GM23338 (cell line): ENCODE measurements at regions not wholly inside any gene's neighbourhood (a gene's known extent, or its start where the extent isn't known, plus 50 kb on each side); places are given as distances from the start of the nearest gene placed in this dataset.

ENCODE experiments used
- ATAC-seq: fragments of 200-7000 bp; cut with Tn5 transposase; 3 replicates; pipeline ENCODE4 v1.9.1; 2020
- DNase-seq: peaks from one replicate; pipeline ENCODE4 v3.0.0-alpha.2; 2015; ENCODE audit warnings: low spot score
- H2AFZ ChIP-seq: fragments of 200-600 bp; sonication (generic); 2 replicates; pipeline ENCODE4 v1.8.0; 2016; ENCODE audit warnings: antibody characterized with exemption, mild to moderate bottlenecking, moderate library complexity
- H3F3A ChIP-seq: fragments of 200-600 bp; sonication (generic); replicated peaks from 2 replicates; pipeline ENCODE4 v1.8.0; 2017; ENCODE audit warnings: antibody characterized with exemption, mixed run types, low read depth
- H3K27ac ChIP-seq: fragments of 200-600 bp; sonication (generic); 2 replicates; pipeline ENCODE4 v1.6.1; 2016; ENCODE audit warnings: low read depth
- H3K27me3 ChIP-seq: fragments of 200-600 bp; sonication (generic); 2 replicates; pipeline ENCODE4 v1.8.0; 2016; ENCODE audit warnings: mild to moderate bottlenecking, mixed run types, moderate library complexity; ENCODE audit not compliant: insufficient read depth
- H3K36me3 ChIP-seq: fragments of 200-600 bp; sonication (generic); 2 replicates; pipeline ENCODE4 v1.8.0; 2016; ENCODE audit warnings: mild to moderate bottlenecking; ENCODE audit not compliant: insufficient read depth
- H3K4me1 ChIP-seq: fragments of 200-600 bp; sonication (generic); 2 replicates; pipeline ENCODE4 v1.8.0; 2016; ENCODE audit warnings: mild to moderate bottlenecking, moderate library complexity; ENCODE audit not compliant: insufficient read depth
- H3K4me2 ChIP-seq: fragments of 200-600 bp; sonication (generic); 2 replicates; pipeline ENCODE4 v1.7.1; 2017; ENCODE audit warnings: mixed run types
- H3K4me3 ChIP-seq: fragments of 200-600 bp; sonication (generic); 2 replicates; pipeline ENCODE4 v1.6.1; 2016; ENCODE audit warnings: mixed run types
- H3K79me2 ChIP-seq: fragments of 200-600 bp; sonication (generic); replicated peaks from 2 replicates; pipeline ENCODE4 v1.8.0; 2017; ENCODE audit warnings: mild to moderate bottlenecking; ENCODE audit not compliant: insufficient read depth
- H3K9me2 ChIP-seq: fragments of 200-600 bp; sonication (generic); 2 replicates; pipeline ENCODE4 v1.8.0; 2017; ENCODE audit not compliant: insufficient read depth
- H4K20me1 ChIP-seq: fragments of 200-600 bp; sonication (generic); replicated peaks from 2 replicates; pipeline ENCODE4 v1.8.0; 2017; ENCODE audit warnings: mild to moderate bottlenecking; ENCODE audit not compliant: insufficient read depth
- H3K27ac Mint-ChIP-seq: 2 replicates; pipeline ENCODE4 v1.8.0; 2020; ENCODE audit warnings: inconsistent platforms, mild to moderate bottlenecking, moderate library complexity, mixed read lengths
- H3K27me3 Mint-ChIP-seq: 3 replicates; pipeline ENCODE4 v1.8.0; 2022; ENCODE audit warnings: low read depth, mild to moderate bottlenecking, moderate library complexity, mixed read lengths, inconsistent platforms; ENCODE audit not compliant: insufficient read depth, poor library complexity
- H3K36me3 Mint-ChIP-seq: 3 replicates; pipeline ENCODE4 v1.8.0; 2021; ENCODE audit warnings: low read depth, mild to moderate bottlenecking, inconsistent platforms, moderate library complexity, mixed read lengths
- H3K4me1 Mint-ChIP-seq: 3 replicates; pipeline ENCODE4 v1.8.0; 2020; ENCODE audit warnings: mild to moderate bottlenecking, inconsistent platforms, mixed read lengths
- H3K4me3 Mint-ChIP-seq: 3 replicates; pipeline ENCODE4 v1.8.0; 2021; ENCODE audit warnings: moderate library complexity, mild to moderate bottlenecking, inconsistent platforms, mixed read lengths
- H3K9me3 Mint-ChIP-seq: 3 replicates; pipeline ENCODE4 v1.8.0; 2020; ENCODE audit warnings: moderate library complexity, mild to moderate bottlenecking, inconsistent platforms, mixed read lengths
- CREB1 ChIP-seq: fragments of 250-450 bp; sonication (Bioruptor Pico); IDR thresholded peaks from 2 replicates; pipeline ENCODE4 v1.5.0; 2020; ENCODE audit warnings: low read depth, mild to moderate bottlenecking, moderate library complexity
- EZH2 ChIP-seq: fragments of 200-600 bp; sonication (generic); IDR thresholded peaks from one replicate; pipeline ENCODE4 v1.8.0; 2017; ENCODE audit warnings: antibody characterized with exemption, mild to moderate bottlenecking, low read depth; ENCODE audit not compliant: unreplicated experiment
- EZH2phosphoT487 ChIP-seq: fragments of 200-600 bp; sonication (generic); IDR thresholded peaks from one replicate; pipeline ENCODE4 v1.8.1; 2018; ENCODE audit warnings: antibody characterized with exemption; ENCODE audit not compliant: unreplicated experiment
- JUNB ChIP-seq: IDR thresholded peaks from one replicate; pipeline ENCODE4 v1.6.1; 2016; ENCODE audit warnings: antibody characterized with exemption; ENCODE audit not compliant: unreplicated experiment
- NANOG ChIP-seq: IDR thresholded peaks from 2 replicates; pipeline ENCODE4 v1.6.1; 2016; ENCODE audit warnings: antibody characterized with exemption, borderline replicate concordance
- POLR2AphosphoS5 ChIP-seq: IDR thresholded peaks from 2 replicates; pipeline ENCODE4 v1.6.1; 2016; ENCODE audit warnings: antibody characterized with exemption, low read depth
- STAT1 ChIP-seq: IDR thresholded peaks from one replicate; pipeline ENCODE4 v1.6.1; 2016; ENCODE audit warnings: antibody characterized with exemption; ENCODE audit not compliant: unreplicated experiment
- ZNF114 ChIP-seq: fragments of 250-450 bp; sonication (Bioruptor Pico); IDR thresholded peaks from 2 replicates; pipeline ENCODE4 v1.5.0; 2020; ENCODE audit warnings: mild to moderate bottlenecking, moderate library complexity
- ZNF331 ChIP-seq: fragments of 250-450 bp; sonication (Bioruptor Pico); IDR thresholded peaks from 2 replicates; pipeline ENCODE4 v1.5.0; 2020; ENCODE audit warnings: low read depth, mild to moderate bottlenecking, moderate library complexity
- TF ChIP-seq, protein P1 (sequence below): IDR thresholded peaks from 2 replicates; pipeline ENCODE4 v1.6.1; 2016; ENCODE audit warnings: antibody characterized with exemption
- TF ChIP-seq, protein P2 (sequence below), 2 experiments: fragments of 200-600 bp in 1 of 2; sonication (generic) in 1 of 2; conservative IDR thresholded peaks; 2 replicates each; pipeline versions ENCODE4 v1.5.1 to v1.6.1; 2016 to 2017; ENCODE audit warnings: antibody characterized with exemption in 2 of 2, low read depth in 2 of 2, mild to moderate bottlenecking in 2 of 2, moderate library complexity in 1 of 2
- TF ChIP-seq, protein P3 (sequence below): fragments of 250-450 bp; sonication (Bioruptor Pico); IDR thresholded peaks from 2 replicates; pipeline ENCODE4 v1.5.0; 2020; ENCODE audit warnings: mild to moderate bottlenecking, moderate library complexity
- TF ChIP-seq, protein P4 (sequence below): IDR thresholded peaks from one replicate; pipeline ENCODE4 v1.6.1; 2018; ENCODE audit warnings: antibody characterized with exemption; ENCODE audit not compliant: unreplicated experiment

DNA sequence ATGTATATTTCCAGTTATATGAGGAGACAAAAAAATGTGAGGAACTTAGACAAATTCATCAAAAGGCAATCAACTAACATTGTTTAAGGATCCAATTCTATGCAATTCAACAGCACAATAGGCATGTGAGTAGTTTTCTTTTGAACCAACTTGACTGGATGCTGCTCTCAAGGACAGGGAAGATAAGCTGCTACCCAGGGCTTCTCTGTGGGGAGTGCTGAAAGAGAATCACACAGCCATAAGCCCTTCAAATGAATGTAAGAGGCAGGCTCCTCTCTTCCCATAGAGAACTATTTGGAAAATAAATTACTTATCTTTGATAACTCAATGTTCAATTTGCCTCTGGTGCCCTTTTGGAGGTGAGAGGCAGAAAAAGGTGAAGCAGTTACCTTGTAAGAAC, 1413.6 kb downstream of the PCDH7 start:
- TF ChIP-seq STAT1, result no peak
- TF ChIP-seq, protein P1, sequence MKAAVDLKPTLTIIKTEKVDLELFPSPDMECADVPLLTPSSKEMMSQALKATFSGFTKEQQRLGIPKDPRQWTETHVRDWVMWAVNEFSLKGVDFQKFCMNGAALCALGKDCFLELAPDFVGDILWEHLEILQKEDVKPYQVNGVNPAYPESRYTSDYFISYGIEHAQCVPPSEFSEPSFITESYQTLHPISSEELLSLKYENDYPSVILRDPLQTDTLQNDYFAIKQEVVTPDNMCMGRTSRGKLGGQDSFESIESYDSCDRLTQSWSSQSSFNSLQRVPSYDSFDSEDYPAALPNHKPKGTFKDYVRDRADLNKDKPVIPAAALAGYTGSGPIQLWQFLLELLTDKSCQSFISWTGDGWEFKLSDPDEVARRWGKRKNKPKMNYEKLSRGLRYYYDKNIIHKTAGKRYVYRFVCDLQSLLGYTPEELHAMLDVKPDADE, result no peak
- TF ChIP-seq POLR2AphosphoS5, result no peak
- no peak for TF ChIP-seq ZNF331 (CRISPR knock-in tag)
- TF ChIP-seq JUNB, result no peak
- no peak for TF ChIP-seq ZNF114
- TF ChIP-seq, protein P2, sequence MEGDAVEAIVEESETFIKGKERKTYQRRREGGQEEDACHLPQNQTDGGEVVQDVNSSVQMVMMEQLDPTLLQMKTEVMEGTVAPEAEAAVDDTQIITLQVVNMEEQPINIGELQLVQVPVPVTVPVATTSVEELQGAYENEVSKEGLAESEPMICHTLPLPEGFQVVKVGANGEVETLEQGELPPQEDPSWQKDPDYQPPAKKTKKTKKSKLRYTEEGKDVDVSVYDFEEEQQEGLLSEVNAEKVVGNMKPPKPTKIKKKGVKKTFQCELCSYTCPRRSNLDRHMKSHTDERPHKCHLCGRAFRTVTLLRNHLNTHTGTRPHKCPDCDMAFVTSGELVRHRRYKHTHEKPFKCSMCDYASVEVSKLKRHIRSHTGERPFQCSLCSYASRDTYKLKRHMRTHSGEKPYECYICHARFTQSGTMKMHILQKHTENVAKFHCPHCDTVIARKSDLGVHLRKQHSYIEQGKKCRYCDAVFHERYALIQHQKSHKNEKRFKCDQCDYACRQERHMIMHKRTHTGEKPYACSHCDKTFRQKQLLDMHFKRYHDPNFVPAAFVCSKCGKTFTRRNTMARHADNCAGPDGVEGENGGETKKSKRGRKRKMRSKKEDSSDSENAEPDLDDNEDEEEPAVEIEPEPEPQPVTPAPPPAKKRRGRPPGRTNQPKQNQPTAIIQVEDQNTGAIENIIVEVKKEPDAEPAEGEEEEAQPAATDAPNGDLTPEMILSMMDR (conservative IDR thresholded peaks at IDR 0.05; ENCODE audit: low read depth in 2 of 2), result no peak
- TF ChIP-seq NANOG, result no peak
- TF ChIP-seq EZH2, result no peak
- TF ChIP-seq CREB1, result no peak
- TF ChIP-seq, protein P3, sequence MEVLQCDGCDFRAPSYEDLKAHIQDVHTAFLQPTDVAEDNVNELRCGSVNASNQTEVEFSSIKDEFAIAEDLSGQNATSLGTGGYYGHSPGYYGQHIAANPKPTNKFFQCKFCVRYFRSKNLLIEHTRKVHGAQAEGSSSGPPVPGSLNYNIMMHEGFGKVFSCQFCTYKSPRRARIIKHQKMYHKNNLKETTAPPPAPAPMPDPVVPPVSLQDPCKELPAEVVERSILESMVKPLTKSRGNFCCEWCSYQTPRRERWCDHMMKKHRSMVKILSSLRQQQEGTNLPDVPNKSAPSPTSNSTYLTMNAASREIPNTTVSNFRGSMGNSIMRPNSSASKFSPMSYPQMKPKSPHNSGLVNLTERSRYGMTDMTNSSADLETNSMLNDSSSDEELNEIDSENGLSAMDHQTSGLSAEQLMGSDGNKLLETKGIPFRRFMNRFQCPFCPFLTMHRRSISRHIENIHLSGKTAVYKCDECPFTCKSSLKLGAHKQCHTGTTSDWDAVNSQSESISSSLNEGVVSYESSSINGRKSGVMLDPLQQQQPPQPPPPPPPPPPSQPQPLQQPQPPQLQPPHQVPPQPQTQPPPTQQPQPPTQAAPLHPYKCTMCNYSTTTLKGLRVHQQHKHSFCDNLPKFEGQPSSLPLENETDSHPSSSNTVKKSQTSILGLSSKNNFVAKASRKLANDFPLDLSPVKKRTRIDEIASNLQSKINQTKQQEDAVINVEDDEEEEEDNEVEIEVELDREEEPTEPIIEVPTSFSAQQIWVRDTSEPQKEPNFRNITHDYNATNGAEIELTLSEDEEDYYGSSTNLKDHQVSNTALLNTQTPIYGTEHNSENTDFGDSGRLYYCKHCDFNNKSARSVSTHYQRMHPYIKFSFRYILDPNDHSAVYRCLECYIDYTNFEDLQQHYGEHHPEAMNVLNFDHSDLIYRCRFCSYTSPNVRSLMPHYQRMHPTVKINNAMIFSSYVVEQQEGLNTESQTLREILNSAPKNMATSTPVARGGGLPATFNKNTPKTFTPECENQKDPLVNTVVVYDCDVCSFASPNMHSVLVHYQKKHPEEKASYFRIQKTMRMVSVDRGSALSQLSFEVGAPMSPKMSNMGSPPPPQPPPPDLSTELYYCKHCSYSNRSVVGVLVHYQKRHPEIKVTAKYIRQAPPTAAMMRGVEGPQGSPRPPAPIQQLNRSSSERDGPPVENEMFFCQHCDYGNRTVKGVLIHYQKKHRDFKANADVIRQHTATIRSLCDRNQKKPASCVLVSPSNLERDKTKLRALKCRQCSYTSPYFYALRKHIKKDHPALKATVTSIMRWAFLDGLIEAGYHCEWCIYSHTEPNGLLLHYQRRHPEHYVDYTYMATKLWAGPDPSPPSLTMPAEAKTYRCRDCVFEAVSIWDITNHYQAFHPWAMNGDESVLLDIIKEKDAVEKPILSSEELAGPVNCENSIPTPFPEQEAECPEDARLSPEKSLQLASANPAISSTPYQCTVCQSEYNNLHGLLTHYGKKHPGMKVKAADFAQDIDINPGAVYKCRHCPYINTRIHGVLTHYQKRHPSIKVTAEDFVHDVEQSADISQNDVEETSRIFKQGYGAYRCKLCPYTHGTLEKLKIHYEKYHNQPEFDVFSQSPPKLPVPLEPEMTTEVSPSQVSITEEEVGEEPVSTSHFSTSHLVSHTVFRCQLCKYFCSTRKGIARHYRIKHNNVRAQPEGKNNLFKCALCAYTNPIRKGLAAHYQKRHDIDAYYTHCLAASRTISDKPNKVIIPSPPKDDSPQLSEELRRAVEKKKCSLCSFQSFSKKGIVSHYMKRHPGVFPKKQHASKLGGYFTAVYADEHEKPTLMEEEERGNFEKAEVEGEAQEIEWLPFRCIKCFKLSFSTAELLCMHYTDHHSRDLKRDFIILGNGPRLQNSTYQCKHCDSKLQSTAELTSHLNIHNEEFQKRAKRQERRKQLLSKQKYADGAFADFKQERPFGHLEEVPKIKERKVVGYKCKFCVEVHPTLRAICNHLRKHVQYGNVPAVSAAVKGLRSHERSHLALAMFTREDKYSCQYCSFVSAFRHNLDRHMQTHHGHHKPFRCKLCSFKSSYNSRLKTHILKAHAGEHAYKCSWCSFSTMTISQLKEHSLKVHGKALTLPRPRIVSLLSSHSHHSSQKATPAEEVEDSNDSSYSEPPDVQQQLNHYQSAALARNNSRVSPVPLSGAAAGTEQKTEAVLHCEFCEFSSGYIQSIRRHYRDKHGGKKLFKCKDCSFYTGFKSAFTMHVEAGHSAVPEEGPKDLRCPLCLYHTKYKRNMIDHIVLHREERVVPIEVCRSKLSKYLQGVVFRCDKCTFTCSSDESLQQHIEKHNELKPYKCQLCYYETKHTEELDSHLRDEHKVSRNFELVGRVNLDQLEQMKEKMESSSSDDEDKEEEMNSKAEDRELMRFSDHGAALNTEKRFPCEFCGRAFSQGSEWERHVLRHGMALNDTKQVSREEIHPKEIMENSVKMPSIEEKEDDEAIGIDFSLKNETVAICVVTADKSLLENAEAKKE (CRISPR knock-in tag), result no peak
- no peak for TF ChIP-seq EZH2phosphoT487
- TF ChIP-seq, protein P4, sequence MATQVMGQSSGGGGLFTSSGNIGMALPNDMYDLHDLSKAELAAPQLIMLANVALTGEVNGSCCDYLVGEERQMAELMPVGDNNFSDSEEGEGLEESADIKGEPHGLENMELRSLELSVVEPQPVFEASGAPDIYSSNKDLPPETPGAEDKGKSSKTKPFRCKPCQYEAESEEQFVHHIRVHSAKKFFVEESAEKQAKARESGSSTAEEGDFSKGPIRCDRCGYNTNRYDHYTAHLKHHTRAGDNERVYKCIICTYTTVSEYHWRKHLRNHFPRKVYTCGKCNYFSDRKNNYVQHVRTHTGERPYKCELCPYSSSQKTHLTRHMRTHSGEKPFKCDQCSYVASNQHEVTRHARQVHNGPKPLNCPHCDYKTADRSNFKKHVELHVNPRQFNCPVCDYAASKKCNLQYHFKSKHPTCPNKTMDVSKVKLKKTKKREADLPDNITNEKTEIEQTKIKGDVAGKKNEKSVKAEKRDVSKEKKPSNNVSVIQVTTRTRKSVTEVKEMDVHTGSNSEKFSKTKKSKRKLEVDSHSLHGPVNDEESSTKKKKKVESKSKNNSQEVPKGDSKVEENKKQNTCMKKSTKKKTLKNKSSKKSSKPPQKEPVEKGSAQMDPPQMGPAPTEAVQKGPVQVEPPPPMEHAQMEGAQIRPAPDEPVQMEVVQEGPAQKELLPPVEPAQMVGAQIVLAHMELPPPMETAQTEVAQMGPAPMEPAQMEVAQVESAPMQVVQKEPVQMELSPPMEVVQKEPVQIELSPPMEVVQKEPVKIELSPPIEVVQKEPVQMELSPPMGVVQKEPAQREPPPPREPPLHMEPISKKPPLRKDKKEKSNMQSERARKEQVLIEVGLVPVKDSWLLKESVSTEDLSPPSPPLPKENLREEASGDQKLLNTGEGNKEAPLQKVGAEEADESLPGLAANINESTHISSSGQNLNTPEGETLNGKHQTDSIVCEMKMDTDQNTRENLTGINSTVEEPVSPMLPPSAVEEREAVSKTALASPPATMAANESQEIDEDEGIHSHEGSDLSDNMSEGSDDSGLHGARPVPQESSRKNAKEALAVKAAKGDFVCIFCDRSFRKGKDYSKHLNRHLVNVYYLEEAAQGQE, result no peak
- H3K4me2 ChIP-seq, result no peak overlapping the region
- DNase-seq, result peak; percentile 30
- no peaks in the 10 kb centered on the region for H3K27me3 Mint-ChIP-seq
- H3K36me3 Mint-ChIP-seq, result no peaks in the 10 kb centered on the region
- no peaks in the 10 kb centered on the region for H3K36me3 ChIP-seq
- 0 out of 2 replicates have a peak, but pooled peaks cover 9% of the 10 kb centered on the region for H3K9me2 ChIP-seq
- H3K4me3 Mint-ChIP-seq, result no peak overlapping the region
- no peak overlapping the region for H3K27ac Mint-ChIP-seq
- ATAC-seq, result peak; percentile 93
- H3K79me2 ChIP-seq, result no peaks in the 10 kb centered on the region
- no peak overlapping the region for H3K4me3 ChIP-seq
- no peaks in the 10 kb centered on the region for H3K27me3 ChIP-seq
- no peak overlapping the region for H2AFZ ChIP-seq
- no peaks in the 10 kb centered on the region for H3K9me3 Mint-ChIP-seq
- no peaks in the 10 kb centered on the region for H3F3A ChIP-seq
- H4K20me1 ChIP-seq, result no peaks in the 10 kb centered on the region
- no peak overlapping the region for H3K27ac ChIP-seq
- no peaks in the 10 kb centered on the region for H3K4me1 ChIP-seq
- peaks cover 9% of the 10 kb centered on the region for H3K4me1 Mint-ChIP-seq
